Activated CD8-positive, alpha-beta T cell treated with anti-CD3 and anti-CD28 coated beads for 36 hours (primary cell): ENCODE measurements at regions not wholly inside any gene's neighbourhood (a gene's known extent, or its start where the extent isn't known, plus 50 kb on each side); places are given as distances from the start of the nearest gene placed in this dataset.
A peak's percentile ranks its signal among the peaks of the same experiment; 100 is the strongest.

Experiments
- ATAC-seq: fragments of 200-7000 bp; cut with Tn5 transposase; one replicate; pipeline ENCODE4 v1.10.0; 2021; ENCODE audit warnings: mild to moderate bottlenecking, moderate library complexity
- CTCF ChIA-PET: fragments of 350-600 bp; sonication (Branson Sonifier 250); formaldehyde crosslinking; loops from one replicate; lab custom pipeline; 2021; ENCODE audit warnings: antibody characterized with exemption; lab: Charles Lee
- POLR2A ChIA-PET: fragments of 350-600 bp; sonication (Branson Sonifier 250); formaldehyde crosslinking; loops from one replicate; lab custom pipeline; 2021; ENCODE audit warnings: antibody characterized with exemption; lab: Charles Lee
- DNase-seq: peaks from one replicate; pipeline ENCODE4 v3.0.0-alpha.2; 2020
- H3K27ac Mint-ChIP-seq: one replicate; pipeline ENCODE4 v1.8.0; 2021; ENCODE audit warnings: mild to moderate bottlenecking, mixed read lengths
- H3K27me3 Mint-ChIP-seq: one replicate; pipeline ENCODE4 v1.8.0; 2021; ENCODE audit warnings: mixed read lengths
- H3K36me3 Mint-ChIP-seq: one replicate; pipeline ENCODE4 v1.8.0; 2021; ENCODE audit warnings: low read depth, mixed read lengths
- H3K4me1 Mint-ChIP-seq: one replicate; pipeline ENCODE4 v1.8.0; 2021; ENCODE audit warnings: low read depth, mixed read lengths
- H3K4me3 Mint-ChIP-seq: one replicate; pipeline ENCODE4 v1.8.0; 2021; ENCODE audit warnings: mild to moderate bottlenecking, moderate library complexity, mixed read lengths
- H3K9me3 Mint-ChIP-seq: one replicate; pipeline ENCODE4 v1.8.0; 2021; ENCODE audit warnings: mixed read lengths
- CTCF ChIP-seq: fragments of 200-600 bp; IDR thresholded peaks from one replicate; pipeline ENCODE4 v1.8.0; 2022; ENCODE audit warnings: antibody characterized with exemption, mild to moderate bottlenecking
- intact Hi-C: fragments of 100-400 bp; cut with micrococcal nuclease; formaldehyde crosslinking; loops from one replicate; pipeline ENCODE4 v1.10.0; 2022

GRCh38 chr7:113298501-113298900 is 180.1 kb upstream of the SMIM30 start:
- Mint-ChIP-seq H3K36me3 (no peaks in the 10 kb centered on the region), H3K4me1 (no peaks in the 10 kb centered on the region), H3K27me3 (no peaks in the 10 kb centered on the region), H3K27ac (no peak overlapping the region), H3K4me3 (no peak overlapping the region), H3K9me3 (peaks cover 5% of the 10 kb centered on the region)
- ChIA-PET POLR2A (no interaction called here), CTCF (no interaction called here)
- ATAC-seq (no peak), DNase-seq (no peak)
- TF ChIP-seq CTCF = no peak
- intact Hi-C loops = no loop called here

- ATAC-seq = no peak
- H3K27ac Mint-ChIP-seq = no peak overlapping the region
- H3K4me3 Mint-ChIP-seq = no peak overlapping the region
- H3K27me3 Mint-ChIP-seq = no peaks in the 10 kb centered on the region
- CTCF ChIA-PET = no interaction called here
- H3K4me1 Mint-ChIP-seq = no peaks in the 10 kb centered on the region
- intact Hi-C loops = no loop called here
- POLR2A ChIA-PET = no interaction called here
- no peak for DNase-seq
- H3K9me3 Mint-ChIP-seq = peaks cover 2% of the 10 kb centered on the region
- no peaks in the 10 kb centered on the region for H3K36me3 Mint-ChIP-seq
- TF ChIP-seq CTCF = no peak
These were observed 176.4 kb upstream of the SMIM30 start for GRCh38 chr7:113294750-113295149.

- intact Hi-C loops = no loop called here
- POLR2A ChIA-PET = no interaction called here
- TF ChIP-seq CTCF = no peak
- CTCF ChIA-PET = no interaction called here
- Mint-ChIP-seq H3K9me3 (peaks cover 2% of the 10 kb centered on the region), H3K4me1 (no peaks in the 10 kb centered on the region), H3K4me3 (no peak overlapping the region), H3K27ac (no peak overlapping the region), H3K36me3 (no peaks in the 10 kb centered on the region), H3K27me3 (no peaks in the 10 kb centered on the region)
- no peak for ATAC-seq
- no peak for DNase-seq
These were observed 173.8 kb upstream of the SMIM30 start for GRCh38 chr7:113292105-113292504.

GRCh38 chr7:113291058-113291457 is 172.7 kb upstream of the SMIM30 start:
- intact Hi-C loops = no loop called here

GRCh38 chr7:113289140-113289740 is 170.9 kb upstream of the SMIM30 start:
- ATAC-seq = peak; percentile 30
- ChIA-PET POLR2A (no interaction called here), CTCF (no interaction called here)
- TF ChIP-seq CTCF = peak; percentile 18
- Mint-ChIP-seq H3K4me3 (no peak overlapping the region), H3K27ac (no peak overlapping the region), H3K4me1 (no peaks in the 10 kb centered on the region), H3K9me3 (no peaks in the 10 kb centered on the region), H3K36me3 (no peaks in the 10 kb centered on the region), H3K27me3 (no peaks in the 10 kb centered on the region)
- DNase-seq = peak; percentile 8
- intact Hi-C loops = no loop called here

More at GRCh38 chr7:113291058-113291457, 172.7 kb upstream of the SMIM30 start:
- CTCF ChIA-PET = no interaction called here
- no peaks in the 10 kb centered on the region for H3K36me3 Mint-ChIP-seq
- peaks cover 2% of the 10 kb centered on the region for H3K9me3 Mint-ChIP-seq
- no peak for ATAC-seq
- H3K4me1 Mint-ChIP-seq = no peaks in the 10 kb centered on the region
- POLR2A ChIA-PET = no interaction called here
- TF ChIP-seq CTCF = no peak
- no peak overlapping the region for H3K4me3 Mint-ChIP-seq
- H3K27me3 Mint-ChIP-seq = no peaks in the 10 kb centered on the region
- no peak overlapping the region for H3K27ac Mint-ChIP-seq
- no peak for DNase-seq
